HT1080 (cell line): ENCODE measurements at regions not wholly inside any gene's neighbourhood (a gene's known extent, or its start where the extent isn't known, plus 50 kb on each side); places are given as distances from the start of the nearest gene placed in this dataset.

Experiments used
- DNase-seq: peaks from one replicate; pipeline ENCODE4 v3.0.0-alpha.2; 2015; ENCODE audit warnings: low read depth

- no peak for DNase-seq
These were observed 93.1 kb downstream of the FAT3 start for GRCh38 chr11:92317721-92318120.

- peak; percentile 59 for DNase-seq
These were observed 97.6 kb downstream of the FAT3 start for GRCh38 chr11:92322225-92322624.

DNA sequence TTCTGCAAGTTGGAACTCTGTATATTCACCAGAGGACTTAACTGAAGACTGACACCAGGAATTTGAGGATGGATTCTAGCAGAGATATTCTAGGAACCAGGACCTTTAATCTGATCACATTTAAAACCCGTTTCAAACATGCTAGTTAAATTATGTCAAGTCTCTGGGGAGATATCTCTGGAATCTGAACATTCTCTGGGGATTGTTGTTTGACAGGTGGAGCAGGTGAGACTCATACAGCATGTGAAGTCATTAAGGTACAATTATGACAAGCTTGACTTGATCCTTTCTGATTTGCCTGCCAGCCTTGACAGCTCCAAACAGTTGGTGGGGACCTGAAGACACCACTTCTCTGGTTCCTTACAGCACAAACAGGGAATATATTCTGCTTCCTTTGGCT, 100.3 kb downstream of the FAT3 start:
- no peak for DNase-seq

GRCh38 chr11:92325416-92325815, 100.8 kb downstream of the FAT3 start:
- no peak for DNase-seq

DNA sequence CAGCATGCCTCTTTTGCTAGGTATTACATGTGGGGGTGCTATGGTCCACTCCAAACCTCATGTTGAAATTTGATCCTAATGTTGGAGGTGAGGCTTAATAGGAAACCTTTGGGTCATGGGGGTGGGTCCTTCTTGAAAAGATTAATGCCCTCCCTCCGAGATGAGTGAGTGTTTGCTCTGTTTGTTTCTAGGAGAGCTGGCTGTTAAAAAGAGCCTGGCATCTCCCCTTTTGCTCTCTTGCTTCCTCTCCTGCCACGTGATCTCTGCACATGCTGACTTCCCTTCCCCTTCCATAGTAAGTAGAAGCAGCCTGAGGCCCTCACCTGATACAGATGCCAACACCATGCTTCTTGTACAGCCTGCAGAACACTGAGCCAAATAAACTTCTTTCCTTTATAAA, 104.5 kb downstream of the FAT3 start:
- DNase-seq = peak; percentile 10

- DNase-seq = no peak
These were observed 105.0 kb downstream of the FAT3 start for GRCh38 chr11:92329646-92330045.

- no peak for DNase-seq
These were observed 105.5 kb downstream of the FAT3 start for GRCh38 chr11:92330114-92330513.

- no peak for DNase-seq
These were observed 108.4 kb downstream of the FAT3 start for GRCh38 chr11:92332986-92333385.

DNA sequence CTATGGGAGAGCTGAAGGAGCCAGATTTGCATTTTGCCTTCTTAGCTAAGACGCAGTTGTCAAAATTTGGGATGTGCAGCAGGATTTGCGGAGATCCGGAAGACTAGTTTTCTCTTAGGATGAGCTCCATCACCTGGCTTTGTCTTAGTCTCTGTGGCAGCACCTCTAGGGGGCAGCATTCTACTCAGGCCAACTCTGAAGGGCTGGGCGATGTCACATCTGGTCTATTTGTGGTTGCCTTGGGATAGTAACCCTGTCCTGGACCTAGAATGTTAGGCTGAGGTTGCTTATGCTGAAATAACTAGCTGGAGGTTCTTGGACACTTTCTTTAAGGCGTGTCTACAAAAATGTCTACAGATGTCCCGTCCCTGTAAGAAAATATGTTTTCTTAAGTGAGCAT, 116.2 kb downstream of the FAT3 start:
- DNase-seq = peak; percentile 21

DNA sequence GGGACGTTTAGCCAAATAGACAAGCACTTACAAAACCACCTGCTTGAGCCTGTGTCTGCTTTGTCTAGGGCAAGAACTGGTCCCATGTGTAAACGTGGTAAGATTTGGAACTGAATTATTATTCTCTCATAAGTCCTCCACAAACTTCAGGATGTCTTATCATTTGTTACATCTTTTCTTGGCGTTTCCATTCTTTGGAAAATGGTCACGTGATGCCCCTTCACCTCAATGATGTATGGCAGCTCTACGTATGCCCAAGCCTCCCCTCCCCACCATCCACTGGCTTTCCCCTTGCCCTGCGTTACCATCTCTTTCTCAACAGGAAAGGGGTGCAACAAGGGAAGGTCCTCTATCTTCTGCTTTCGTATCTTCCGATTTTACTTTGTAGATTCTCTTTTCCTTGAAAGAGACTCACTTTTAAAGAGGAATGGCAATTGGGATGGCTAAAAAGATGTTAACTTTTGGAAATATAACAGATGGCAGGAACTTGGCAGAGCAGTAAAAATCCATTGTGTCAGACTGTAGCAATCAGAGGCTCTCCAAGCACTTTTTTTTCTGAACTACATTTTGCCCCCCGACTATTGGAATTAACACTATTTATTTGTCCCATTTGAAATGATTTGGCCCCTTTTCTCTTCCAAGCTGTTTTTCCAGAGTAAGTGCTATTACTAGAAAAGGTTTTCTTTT, 117.6 kb downstream of the FAT3 start:
- no peak for DNase-seq

GRCh38 chr11:92342886-92343285, 118.3 kb downstream of the FAT3 start:
- no peak for DNase-seq

DNA sequence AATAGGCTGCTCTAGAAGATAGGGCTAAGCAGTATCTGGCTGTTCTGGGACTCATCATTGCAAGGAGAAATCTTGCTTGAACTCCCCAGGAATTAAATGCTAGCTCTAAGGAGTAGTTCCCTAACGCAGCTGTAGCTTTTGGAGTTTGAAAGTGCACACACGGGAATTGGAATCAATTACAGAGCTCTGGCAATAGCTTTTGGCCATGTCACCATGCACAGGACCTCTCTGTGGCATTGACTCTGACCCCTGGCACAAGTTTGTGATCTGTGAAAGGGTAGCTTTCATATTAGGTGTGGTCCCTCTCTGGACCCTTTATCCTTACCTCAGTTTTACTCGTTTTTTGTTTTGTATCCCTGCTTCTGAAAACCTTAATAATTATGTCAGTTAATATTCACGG, 121.6 kb downstream of the FAT3 start:
- no peak for DNase-seq

DNA sequence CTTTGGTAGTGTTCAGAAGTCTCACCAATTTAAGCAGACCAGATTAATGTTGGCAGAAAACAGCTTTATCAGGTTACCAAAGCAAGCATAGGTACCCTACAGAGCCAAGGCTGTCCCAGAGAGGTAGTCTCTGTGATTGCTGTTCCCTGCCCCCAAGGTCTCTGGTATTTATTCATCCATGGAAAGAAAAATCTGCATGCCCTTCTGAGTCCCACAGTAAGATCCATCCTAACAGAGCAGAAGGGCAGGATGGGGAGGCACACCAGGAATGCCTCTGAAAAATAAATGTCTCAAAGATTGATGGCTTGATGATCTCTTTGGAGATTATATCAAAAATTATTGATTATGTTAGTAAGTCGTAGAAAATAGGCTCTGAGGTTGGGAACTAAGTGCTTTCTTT, 122.8 kb downstream of the FAT3 start:
- DNase-seq = no peak

DNA sequence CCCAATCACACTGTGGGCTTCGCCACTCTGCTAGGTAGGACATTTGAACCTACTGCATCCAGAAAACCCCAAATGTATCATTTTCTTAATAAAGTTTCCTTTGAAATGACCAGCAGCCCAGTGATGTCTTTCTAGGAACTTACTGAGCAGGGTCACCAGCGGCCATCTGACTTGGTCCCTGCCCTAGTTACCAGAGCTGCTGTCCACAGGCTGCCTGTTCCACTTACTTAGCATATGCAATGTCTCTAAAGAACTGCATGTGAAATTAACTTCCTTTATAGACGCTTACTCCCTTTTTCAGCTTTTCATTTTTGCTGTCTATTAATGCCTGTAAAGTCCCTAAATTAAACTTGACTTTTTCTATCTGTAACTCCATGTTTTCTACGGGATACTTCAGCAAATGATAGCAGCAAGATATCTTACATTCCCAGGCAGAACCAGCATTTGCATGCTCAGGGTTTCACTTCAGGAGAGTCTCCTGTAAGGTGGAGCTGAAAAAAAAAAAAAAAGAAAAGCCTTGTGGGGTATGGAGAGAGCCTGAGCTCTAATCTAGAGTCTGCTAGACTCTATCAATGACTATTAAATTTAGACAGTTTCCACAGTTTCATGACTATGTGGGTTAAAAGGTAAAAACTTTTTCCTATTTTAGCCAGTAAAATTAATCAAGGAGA, 125.0 kb downstream of the FAT3 start:
- no peak for DNase-seq

DNA sequence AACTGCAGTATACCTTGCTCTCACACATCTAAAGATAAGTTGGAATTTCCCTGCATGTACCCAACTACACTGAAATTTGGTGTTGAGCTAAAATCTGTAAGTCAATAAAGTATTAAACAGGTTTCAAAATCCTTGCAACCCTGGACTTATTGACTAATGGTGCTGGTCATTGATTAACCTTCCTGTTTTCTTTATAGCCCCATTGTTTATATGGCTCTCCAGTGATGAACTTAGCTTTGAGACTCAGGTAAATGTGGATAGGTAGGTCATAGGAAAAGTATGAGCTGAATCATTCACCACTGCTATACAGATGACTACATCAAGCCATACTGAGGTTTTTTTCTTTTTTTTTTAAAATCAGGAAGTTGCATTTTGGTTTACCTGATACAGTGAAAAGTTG, 132.7 kb downstream of the FAT3 start:
- no peak for DNase-seq

- DNase-seq = no peak
These were observed 133.2 kb downstream of the FAT3 start for GRCh38 chr11:92357841-92358240.

DNA sequence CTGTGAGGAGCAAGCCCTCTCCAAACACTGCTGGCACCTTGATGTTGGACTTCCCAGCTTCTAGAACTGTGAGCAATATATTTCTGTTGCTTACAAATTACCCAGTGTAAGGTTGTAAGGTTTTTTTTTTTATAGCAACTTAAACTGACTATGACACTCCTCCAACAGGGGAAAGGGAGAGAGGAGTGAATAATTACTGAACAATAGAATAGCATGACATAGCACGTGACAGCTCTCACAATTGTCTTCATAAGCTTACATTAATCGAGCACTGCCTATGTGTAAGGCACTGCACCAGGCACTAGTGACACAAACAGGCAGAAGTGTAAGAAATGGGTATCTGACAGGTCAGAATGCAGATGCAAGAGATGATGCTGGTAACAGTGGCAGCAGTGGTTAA, 136.9 kb downstream of the FAT3 start:
- no peak for DNase-seq

DNA sequence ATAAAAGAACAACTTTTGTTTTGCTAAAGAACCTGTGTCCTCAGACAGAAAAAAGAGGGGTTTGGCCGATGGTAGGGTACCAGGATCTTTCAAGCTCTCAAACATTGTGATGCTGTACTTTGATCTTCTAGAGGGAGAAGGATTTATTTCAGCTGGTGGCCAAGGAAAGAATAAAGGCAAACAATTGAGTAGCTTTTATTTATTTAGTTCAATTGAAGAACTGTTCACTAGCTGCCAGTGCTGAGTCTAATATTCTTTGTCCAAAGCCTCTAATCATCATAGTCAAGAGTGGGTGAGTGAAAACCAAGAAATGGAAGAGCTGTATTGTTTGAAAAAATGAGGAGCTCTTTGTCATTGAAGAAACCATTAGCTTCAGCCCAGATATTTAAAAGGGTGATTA, 138.4 kb downstream of the FAT3 start:
- no peak for DNase-seq

DNA sequence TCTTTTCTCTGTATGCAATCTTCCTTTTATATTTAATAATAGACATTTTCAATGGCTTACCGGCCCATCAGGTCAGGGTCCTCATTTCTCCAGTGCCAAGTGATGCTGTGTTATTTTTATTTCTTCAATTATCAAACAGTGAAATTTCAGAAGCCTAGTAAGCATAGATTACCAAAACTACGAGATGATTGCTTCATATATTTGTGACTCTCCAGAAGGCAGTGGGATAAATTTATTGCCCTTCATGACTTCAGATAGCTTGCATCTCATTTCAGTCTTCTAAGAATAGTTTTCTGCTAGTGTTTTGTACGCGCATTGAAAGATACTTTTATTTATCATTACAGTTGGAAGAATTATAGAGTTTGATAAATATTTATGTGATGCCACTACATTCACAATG, 139.6 kb downstream of the FAT3 start:
- no peak for DNase-seq

GRCh38 chr11:92376146-92376599, 151.6 kb downstream of the FAT3 start:
- peak; percentile 31 for DNase-seq

DNA sequence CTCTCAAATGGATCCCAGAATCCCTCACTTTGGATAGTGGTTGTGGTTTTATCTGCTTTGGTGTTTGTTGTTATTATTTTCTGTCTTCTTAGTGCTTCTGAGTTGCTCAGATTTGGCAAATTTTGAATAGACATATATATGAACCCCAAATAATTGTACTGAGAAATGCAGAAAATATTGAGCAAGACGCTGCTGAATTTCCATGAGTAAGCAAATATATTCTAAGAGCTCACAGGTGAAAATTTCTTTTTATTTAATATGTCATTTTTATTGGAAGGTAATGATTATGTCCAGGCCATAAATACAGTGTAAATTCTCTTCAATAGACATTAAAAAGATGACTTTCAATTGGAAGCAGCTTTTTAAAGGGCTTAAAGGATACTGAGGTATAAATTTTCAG, 152.1 kb downstream of the FAT3 start:
- no peak for DNase-seq

DNA sequence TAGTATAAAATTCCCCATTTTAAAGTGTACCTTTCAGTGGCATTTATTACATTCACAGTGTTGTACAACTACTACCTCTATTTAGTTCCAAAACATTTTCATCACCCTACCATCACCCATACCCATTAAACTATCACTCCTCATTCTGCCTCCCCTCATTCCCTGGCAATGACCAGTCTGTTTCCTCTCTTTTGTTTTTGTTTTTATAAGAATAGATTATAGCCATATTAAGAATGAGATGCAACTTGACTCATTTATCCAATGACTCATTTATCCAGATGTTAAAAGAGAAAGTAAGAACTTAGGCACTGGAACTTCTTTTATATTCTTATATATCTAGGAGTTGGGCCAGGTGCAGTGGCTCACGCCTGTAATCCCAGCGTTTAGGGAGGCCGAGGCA, 156.3 kb downstream of the FAT3 start:
- peak; percentile 70 for DNase-seq

DNA sequence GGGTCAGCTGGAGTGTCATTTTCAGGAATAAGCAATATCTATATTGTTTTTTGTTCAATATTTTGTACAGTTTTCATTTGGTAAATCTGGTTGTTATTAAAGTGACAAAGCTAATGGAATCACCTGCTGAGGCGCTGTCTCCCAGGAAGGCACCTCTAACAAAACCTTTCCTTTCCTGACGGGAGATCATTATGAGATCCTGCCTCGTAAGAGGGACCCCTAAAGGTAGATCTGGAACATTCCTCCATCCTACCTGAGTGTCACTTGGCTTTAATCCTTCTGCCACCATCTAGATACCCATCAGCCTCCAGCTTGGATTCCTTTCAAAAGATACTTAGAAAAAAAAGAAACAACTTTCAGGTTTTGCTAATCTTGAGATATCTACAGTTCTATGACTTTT, 157.7 kb downstream of the FAT3 start:
- DNase-seq = no peak
